ENCODE measurements at regions not wholly inside any gene's neighbourhood (a gene's known extent, or its start where the extent isn't known, plus 50 kb on each side); places are given as distances from the start of the nearest gene placed in this dataset.

GRCh38 chr2:129302106-129302505 is 677.4 kb upstream of the RAB6C start:
- TF ChIP-seq ZBTB7A (CRISPR knock-in tag; IDR thresholded peaks at IDR 0.05) (no peak), TBP (CRISPR knock-in tag; IDR thresholded peaks at IDR 0.05) (no peak), SMAD9 (CRISPR knock-in tag; IDR thresholded peaks at IDR 0.05) (no peak), TAF1 (CRISPR knock-in tag; IDR thresholded peaks at IDR 0.05) (no peak)
